ENCODE measurements at regions not wholly inside any gene's neighbourhood (a gene's known extent, or its start where the extent isn't known, plus 50 kb on each side); places are given as distances from the start of the nearest gene placed in this dataset.

DNA sequence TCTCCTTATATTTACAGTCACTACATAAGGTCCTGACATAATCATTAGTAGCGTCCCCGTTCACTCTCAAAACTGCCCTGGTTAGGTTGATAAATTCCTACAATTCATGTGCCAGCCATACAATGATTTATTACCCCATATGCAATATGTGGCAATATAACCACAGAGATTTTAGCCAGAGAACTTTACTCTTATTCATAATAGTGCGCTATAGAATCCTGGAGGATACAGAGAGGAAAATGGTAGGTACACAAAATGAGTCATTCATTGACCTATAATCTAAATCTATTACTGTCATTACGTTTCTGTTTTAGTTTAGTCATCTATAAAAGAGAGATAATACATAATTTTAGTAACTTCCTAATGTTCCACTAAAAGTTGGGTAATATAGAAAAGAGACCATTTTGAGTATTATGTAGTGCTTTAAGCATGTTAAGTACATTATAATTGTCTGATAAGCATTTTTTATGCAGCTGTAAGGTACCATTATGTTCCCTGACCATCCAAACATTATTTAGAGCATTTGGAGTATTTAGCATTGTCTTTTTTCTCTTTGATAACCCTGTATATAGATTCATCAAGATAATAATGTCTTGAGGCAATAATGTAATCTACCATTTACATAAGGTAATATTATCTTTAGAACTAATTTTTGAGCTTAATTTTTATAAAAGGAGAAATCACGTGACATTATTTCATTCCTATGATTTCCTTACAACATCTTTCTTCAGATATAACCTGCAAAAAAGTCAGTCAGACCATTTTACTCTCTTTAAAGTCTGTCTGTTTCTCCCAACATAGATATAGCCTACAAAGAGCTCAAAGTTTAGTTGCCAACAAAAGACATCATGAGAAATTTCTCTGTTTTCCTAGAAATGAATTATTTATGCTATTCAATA lies 655.5 kb upstream of the ZNF608 start:
- CTCF ChIA-PET = interaction anchor here (1.4 kb wide), 1 partner anchor 29 kb away, joined by 3 read pairs; no protein-coding TSS in a partner anchor
- Histone ChIP-seq H4K20me1 (replicated peaks; ENCODE audit: control insufficient read depth, extremely low read depth, insufficient read depth, low read length) (no peaks in the 10 kb centered on the region), H3K27ac (ENCODE audit: insufficient read depth, low read depth, low read length) (no peak overlapping the region), H3K27me3 (ENCODE audit: control insufficient read depth in 2 of 2, insufficient read depth in 2 of 2, low read length in 2 of 2) (no peaks in the 10 kb centered on the region), H3K4me1 (ENCODE audit: control insufficient read depth, extremely low read depth, insufficient read depth, low read length) (no peaks in the 10 kb centered on the region), H3K9ac (replicated peaks; ENCODE audit: extremely low read depth, insufficient read depth, low read length) (no peak overlapping the region), H3K4me2 (ENCODE audit: insufficient read depth, low read length) (no peak overlapping the region), H3K9me1 (replicated peaks; ENCODE audit: control insufficient read depth, extremely low read depth, insufficient read depth, low read length) (no peaks in the 10 kb centered on the region), H2AFZ (ENCODE audit: low read depth, low read length) (no peak overlapping the region), H3K9me3 (replicated peaks; ENCODE audit: control insufficient read depth, insufficient read depth, low read length) (no peaks in the 10 kb centered on the region), H3K79me2 (ENCODE audit: control insufficient read depth, insufficient read depth, low read length) (no peaks in the 10 kb centered on the region), H3K4me3 (replicated peaks in 1 of 3; ENCODE audit: insufficient read depth in 1 of 3, low read depth in 1 of 3, low read length in 3 of 3) (no peak overlapping the region), H3K36me3 (ENCODE audit: control insufficient read depth in 2 of 2, extremely low read depth in 1 of 2, insufficient read depth in 2 of 2, low read length in 2 of 2) (no peaks in the 10 kb centered on the region)
- FAIRE-seq = no peak
- no peak for DNase-seq (ENCODE audit: low read depth, low spot score)
- TF ChIP-seq, protein P1, sequence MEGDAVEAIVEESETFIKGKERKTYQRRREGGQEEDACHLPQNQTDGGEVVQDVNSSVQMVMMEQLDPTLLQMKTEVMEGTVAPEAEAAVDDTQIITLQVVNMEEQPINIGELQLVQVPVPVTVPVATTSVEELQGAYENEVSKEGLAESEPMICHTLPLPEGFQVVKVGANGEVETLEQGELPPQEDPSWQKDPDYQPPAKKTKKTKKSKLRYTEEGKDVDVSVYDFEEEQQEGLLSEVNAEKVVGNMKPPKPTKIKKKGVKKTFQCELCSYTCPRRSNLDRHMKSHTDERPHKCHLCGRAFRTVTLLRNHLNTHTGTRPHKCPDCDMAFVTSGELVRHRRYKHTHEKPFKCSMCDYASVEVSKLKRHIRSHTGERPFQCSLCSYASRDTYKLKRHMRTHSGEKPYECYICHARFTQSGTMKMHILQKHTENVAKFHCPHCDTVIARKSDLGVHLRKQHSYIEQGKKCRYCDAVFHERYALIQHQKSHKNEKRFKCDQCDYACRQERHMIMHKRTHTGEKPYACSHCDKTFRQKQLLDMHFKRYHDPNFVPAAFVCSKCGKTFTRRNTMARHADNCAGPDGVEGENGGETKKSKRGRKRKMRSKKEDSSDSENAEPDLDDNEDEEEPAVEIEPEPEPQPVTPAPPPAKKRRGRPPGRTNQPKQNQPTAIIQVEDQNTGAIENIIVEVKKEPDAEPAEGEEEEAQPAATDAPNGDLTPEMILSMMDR (IDR thresholded peaks at IDR 0.05; ENCODE audit: extremely low read depth in 1 of 2, insufficient read depth in 1 of 2, low read depth in 1 of 2, low read length in 2 of 2) = no peak
- TF ChIP-seq EZH2 (IDR thresholded peaks at IDR 0.05; ENCODE audit: borderline replicate concordance, low read depth, low read length, severe bottlenecking) (no peak), GATA2 (IDR thresholded peaks at IDR 0.05; ENCODE audit: insufficient read depth, insufficient read length, low read depth, low read length) (no peak), JUN (IDR thresholded peaks at IDR 0.05; ENCODE audit: borderline replicate concordance, insufficient read depth, insufficient read length, low read depth) (no peak)
- POLR2A ChIA-PET = no interaction called here
- BruUV-seq (replicated peaks) = no TSS peak
- dilution Hi-C loops (cut with MboI; ENCODE audit: extremely low pct_ligation_motif_present, low sequenced_read_pairs) (no loop called here), intact Hi-C loops (cut with micrococcal nuclease) (no loop called here)

Measured in endothelial cell of umbilical vein (primary cell).